ENCODE measurements at regions not wholly inside any gene's neighbourhood (a gene's known extent, or its start where the extent isn't known, plus 50 kb on each side); places are given as distances from the start of the nearest gene placed in this dataset.

GRCh38 chr10:9234191-9234590 lies 1179.7 kb downstream of the GATA3 start (continued):
- no peak for TF ChIP-seq USF1 (IDR thresholded peaks at IDR 0.05; ENCODE audit: borderline replicate concordance, extremely low read length, insufficient read depth, low read depth, low read length)
- TF ChIP-seq, protein P1, sequence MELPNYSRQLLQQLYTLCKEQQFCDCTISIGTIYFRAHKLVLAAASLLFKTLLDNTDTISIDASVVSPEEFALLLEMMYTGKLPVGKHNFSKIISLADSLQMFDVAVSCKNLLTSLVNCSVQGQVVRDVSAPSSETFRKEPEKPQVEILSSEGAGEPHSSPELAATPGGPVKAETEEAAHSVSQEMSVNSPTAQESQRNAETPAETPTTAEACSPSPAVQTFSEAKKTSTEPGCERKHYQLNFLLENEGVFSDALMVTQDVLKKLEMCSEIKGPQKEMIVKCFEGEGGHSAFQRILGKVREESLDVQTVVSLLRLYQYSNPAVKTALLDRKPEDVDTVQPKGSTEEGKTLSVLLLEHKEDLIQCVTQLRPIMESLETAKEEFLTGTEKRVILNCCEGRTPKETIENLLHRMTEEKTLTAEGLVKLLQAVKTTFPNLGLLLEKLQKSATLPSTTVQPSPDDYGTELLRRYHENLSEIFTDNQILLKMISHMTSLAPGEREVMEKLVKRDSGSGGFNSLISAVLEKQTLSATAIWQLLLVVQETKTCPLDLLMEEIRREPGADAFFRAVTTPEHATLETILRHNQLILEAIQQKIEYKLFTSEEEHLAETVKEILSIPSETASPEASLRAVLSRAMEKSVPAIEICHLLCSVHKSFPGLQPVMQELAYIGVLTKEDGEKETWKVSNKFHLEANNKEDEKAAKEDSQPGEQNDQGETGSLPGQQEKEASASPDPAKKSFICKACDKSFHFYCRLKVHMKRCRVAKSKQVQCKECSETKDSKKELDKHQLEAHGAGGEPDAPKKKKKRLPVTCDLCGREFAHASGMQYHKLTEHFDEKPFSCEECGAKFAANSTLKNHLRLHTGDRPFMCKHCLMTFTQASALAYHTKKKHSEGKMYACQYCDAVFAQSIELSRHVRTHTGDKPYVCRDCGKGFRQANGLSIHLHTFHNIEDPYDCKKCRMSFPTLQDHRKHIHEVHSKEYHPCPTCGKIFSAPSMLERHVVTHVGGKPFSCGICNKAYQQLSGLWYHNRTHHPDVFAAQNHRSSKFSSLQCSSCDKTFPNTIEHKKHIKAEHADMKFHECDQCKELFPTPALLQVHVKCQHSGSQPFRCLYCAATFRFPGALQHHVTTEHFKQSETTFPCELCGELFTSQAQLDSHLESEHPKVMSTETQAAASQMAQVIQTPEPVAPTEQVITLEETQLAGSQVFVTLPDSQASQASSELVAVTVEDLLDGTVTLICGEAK (IDR thresholded peaks at IDR 0.05; ENCODE audit: borderline replicate concordance) = no peak
- TF ChIP-seq SMAD1 (IDR thresholded peaks at IDR 0.05; ENCODE audit: low read depth, partially characterized antibody) = no peak
- no peak for TF ChIP-seq KLF5 (IDR thresholded peaks at IDR 0.05; ENCODE audit: partially characterized antibody)
- TF ChIP-seq NR2F1 (conservative IDR thresholded peaks at IDR 0.05) = no peak

GRCh38 chr10:9238041-9238440 lies 1183.6 kb downstream of the GATA3 start:
- Histone ChIP-seq H3K36me3 (ENCODE audit: control insufficient read depth in 2 of 2, insufficient read depth in 2 of 2, low read length in 1 of 2) (no peaks in the 10 kb centered on the region), H2AFZ (ENCODE audit: control insufficient read depth, low read depth, low read length) (no peak overlapping the region), H4K20me1 (ENCODE audit: control insufficient read depth, insufficient read depth) (no peaks in the 10 kb centered on the region), H3K27ac (ENCODE audit: control insufficient read depth, insufficient read depth) (no peak overlapping the region), H3K9me3 (replicated peaks; ENCODE audit: control insufficient read depth, insufficient read depth, low read length) (no peaks in the 10 kb centered on the region), H3K4me3 (no peak overlapping the region), H3K9ac (ENCODE audit: control insufficient read depth, insufficient read depth, low read length) (no peak overlapping the region), H3K27me3 (replicated peaks in 1 of 2; ENCODE audit: control insufficient read depth in 2 of 2, insufficient read depth in 2 of 2, low read length in 1 of 2) (no peaks in the 10 kb centered on the region; a peak in 1 of 4 replicates), H3K79me2 (ENCODE audit: control insufficient read depth, insufficient read depth, low read length) (no peaks in the 10 kb centered on the region), H3K4me2 (ENCODE audit: control insufficient read depth, insufficient read depth) (no peak overlapping the region), H3K4me1 (ENCODE audit: control insufficient read depth, insufficient read depth, low read length) (no peaks in the 10 kb centered on the region)
- ChIA-PET RAD21 (ENCODE audit: unreplicated experiment) (interaction anchor here (0.6 kb wide), 1 partner anchor 94 kb away, joined by 3 read pairs; no protein-coding TSS in a partner anchor), SMC1A (ENCODE audit: uncharacterized antibody, unreplicated experiment) (no interaction called here), POLR2A (interaction anchor here (0.7 kb wide), 1 partner anchor 556 kb away, joined by 6 read pairs; no protein-coding TSS in a partner anchor), CTCF (interaction anchor here (0.5 kb wide), 1 partner anchor 1414 kb away, joined by 3 read pairs; no protein-coding TSS in a partner anchor)
- FAIRE-seq = no peak
- no peak for ATAC-seq
- DNase-seq (ENCODE audit: low read depth, low spot score) = no peak
- BruUV-seq (replicated peaks) = no TSS peak
- intact Hi-C loops (cut with micrococcal nuclease; ENCODE audit: unreplicated experiment) (no loop called here), in situ Hi-C loops (cut with MboI) (no loop called here)
- 42% methylated on average over 4 of the region's 4 CpGs for WGBS (ENCODE audit: insufficient coverage, insufficient replicate concordance, low lambda C conversion rate, missing lambda C conversion rate)
- TF ChIP-seq TARDBP (IDR thresholded peaks at IDR 0.05; ENCODE audit: borderline replicate concordance) (no peak), EED (IDR thresholded peaks at IDR 0.05; ENCODE audit: low read depth) (no peak), BACH1 (IDR thresholded peaks at IDR 0.05; ENCODE audit: borderline replicate concordance) (no peak), TBL1XR1 (IDR thresholded peaks at IDR 0.05; ENCODE audit: low read depth, low read length) (no peak), ZNF207 (IDR thresholded peaks at IDR 0.05; ENCODE audit: borderline replicate concordance) (no peak), RELB (IDR thresholded peaks at IDR 0.05; ENCODE audit: low read depth) (no peak), RAD51 (IDR thresholded peaks at IDR 0.05) (no peak), CBX5 (IDR thresholded peaks at IDR 0.05; ENCODE audit: low read depth) (no peak), EGR1 (IDR thresholded peaks at IDR 0.05; ENCODE audit: borderline replicate concordance in 1 of 2, low read depth in 2 of 2, low read length in 2 of 2) (no peak)
- TF ChIP-seq, protein P2, sequence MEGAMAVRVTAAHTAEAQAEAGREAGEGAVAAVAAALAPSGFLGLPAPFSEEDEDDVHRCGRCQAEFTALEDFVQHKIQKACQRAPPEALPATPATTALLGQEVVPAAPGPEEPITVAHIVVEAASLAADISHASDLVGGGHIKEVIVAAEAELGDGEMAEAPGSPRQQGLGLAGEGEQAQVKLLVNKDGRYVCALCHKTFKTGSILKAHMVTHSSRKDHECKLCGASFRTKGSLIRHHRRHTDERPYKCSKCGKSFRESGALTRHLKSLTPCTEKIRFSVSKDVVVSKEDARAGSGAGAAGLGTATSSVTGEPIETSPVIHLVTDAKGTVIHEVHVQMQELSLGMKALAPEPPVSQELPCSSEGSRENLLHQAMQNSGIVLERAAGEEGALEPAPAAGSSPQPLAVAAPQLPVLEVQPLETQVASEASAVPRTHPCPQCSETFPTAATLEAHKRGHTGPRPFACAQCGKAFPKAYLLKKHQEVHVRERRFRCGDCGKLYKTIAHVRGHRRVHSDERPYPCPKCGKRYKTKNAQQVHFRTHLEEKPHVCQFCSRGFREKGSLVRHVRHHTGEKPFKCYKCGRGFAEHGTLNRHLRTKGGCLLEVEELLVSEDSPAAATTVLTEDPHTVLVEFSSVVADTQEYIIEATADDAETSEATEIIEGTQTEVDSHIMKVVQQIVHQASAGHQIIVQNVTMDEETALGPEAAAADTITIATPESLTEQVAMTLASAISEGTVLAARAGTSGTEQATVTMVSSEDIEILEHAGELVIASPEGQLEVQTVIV (IDR thresholded peaks at IDR 0.05; ENCODE audit: borderline replicate concordance, partially characterized antibody) = no peak
